Activated naive CD4-positive, alpha-beta T cell (primary cell): ENCODE measurements at regions not wholly inside any gene's neighbourhood (a gene's known extent, or its start where the extent isn't known, plus 50 kb on each side); places are given as distances from the start of the nearest gene placed in this dataset.
"Not testable (repeated sequence)": the region's sequence is repeated elsewhere in the genome, so short reads cannot be mapped to it uniquely, and the experiment has no call there.

ENCODE experiments used
- DNase-seq, 4 experiments: peaks; one replicate each; lab custom pipeline; 2025; lab: John Stamatoyannopoulos, UW

DNA sequence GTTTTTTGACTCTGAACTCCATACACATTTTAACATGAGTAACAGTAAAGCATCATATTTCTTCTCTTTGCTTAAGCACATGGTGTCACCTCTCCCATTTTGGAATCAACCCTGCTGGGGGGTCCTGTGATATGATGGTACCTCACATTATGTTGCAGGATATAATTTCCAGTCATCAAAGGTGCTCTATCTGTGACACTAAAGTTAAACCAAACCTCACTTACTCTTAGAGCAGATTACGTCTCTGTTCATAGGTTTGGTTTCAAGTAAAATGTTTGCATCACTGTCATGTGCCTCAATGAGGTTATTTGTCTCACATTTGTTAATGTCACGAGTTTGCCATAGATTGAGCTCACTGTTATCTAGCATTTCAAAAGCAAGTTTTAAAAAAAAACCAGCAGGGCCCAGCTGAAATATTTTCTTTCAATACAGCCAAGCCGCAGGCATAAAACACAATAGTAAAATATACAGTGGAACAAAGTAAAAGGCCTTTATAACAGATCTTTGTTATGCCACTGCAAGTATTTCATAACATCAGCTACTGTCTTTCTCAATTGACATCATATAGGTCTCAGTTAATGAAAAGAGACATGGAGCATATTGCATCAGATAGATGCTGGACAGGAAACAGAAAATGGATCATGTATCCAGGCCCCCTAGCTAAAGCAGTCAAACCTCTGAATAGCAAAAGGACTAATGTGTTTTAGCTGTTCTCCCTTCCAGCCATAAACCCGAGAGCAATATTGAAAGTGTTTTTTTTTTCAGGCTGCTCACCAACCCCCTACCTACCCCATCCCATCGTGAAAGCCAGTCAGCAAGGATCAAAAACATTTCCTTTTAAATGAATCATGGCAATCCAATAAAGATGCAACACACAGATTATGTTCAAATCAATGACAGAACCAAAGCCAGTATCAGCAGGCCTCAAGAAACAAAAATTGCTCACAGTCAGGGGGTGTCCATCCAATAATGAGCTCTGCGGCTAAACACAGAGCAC lies 182.1 kb upstream of the ITGA1 start:
- no peak for DNase-seq

DNA sequence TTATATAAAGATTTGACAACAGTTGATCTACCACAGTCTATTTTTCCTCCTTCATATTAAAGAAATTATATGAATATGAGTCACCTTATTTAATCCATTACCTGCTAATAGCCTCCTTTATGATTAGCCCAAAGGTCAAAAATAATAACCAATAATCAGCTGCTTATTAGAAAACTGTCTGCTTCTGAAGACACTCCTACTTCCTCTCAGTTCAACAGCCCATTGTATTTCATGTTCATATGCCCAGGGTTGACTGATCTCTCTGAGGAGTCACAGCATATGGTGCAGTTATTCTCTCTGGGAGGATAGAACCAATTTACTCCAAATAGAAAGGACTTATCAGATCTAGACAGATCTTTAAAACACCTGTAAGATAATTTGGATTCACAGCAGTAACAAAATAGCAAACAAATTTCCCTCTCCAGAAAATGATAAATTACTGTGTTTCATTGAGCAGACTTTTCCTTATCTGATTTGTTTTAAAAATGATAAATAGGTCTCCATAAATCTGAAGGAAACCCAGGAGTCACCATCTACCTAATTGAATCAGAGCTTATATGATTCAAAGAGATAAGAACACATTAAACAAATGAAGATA lies 180.4 kb upstream of the ITGA1 start:
- DNase-seq, result no peak

DNA sequence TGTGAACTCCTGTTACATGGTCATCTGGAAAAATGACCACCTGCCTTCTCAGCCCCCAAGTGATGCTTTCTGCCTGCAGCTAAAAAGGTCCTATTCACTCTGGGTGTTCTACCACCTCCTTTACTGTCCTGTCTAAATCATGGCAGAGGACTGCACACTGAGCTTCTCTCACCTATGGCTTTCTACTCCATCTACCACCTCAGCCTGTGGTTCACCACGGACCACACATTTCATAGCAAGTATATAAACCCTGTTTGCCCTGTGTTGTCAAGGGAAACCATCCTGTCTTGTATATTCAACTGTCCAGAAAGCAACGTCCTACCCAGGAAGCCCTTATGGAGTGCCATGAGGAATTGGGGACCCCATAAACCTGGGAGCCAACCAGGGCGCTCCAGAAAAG lies 167.4 kb upstream of the ITGA1 start:
- DNase-seq, result no peak

DNA sequence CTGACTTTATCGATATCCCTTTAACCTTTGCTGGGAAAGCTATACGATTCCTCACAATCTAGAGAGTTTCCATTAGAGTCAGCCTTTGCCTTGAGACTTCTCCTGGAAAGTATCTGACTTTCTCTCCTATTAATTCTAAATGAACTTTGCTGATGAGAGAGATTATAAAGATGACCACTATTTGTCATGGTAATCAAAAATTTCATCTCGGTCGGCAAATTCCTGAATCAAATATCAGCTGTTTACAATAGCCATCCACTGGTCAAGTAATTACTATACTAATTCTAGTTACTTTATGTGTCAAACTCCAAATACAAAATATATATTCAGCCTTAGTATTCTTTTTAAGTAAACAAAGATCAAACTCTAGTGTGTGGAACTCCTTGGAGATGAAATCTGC lies 164.4 kb upstream of the ITGA1 start:
- DNase-seq, result no peak

DNA sequence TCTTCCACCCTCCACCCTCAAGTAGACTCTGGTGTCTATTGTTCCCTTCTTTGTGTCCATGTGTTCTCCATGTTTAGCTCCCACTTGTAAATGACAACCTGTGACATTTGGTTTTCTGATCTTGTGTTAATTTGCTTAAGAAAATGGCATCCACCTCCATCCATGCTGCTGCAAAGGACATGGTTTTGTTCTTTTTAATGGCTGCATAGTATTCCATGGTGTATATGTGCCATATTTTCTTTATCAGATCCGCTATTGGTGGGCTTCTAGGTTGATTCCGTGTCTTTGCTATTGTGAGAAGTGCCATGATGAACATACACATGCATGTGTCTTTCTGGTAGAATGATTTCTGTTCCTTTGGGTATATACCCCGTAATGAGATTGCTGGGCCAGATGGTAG lies 163.4 kb upstream of the ITGA1 start:
- no peak for DNase-seq

DNA sequence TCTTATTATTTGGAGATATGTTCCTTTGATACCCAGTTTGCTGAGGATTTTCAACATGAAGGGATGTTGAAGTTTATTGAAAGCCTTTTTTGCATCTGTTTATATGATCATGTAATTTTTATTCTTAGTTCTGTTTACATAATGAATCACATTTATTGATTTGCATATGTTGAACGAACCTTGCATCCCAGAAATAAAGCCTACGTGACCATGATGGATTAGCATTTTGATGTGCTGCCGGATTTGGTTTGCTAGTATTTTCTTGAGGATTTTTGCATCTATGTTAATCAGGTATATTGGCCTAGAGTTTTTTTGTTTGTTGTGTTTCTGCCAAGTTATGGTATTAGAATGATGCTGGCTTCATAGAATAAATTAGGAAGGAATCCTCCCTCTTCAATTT lies 161.4 kb upstream of the ITGA1 start:
- no peak for DNase-seq

DNA sequence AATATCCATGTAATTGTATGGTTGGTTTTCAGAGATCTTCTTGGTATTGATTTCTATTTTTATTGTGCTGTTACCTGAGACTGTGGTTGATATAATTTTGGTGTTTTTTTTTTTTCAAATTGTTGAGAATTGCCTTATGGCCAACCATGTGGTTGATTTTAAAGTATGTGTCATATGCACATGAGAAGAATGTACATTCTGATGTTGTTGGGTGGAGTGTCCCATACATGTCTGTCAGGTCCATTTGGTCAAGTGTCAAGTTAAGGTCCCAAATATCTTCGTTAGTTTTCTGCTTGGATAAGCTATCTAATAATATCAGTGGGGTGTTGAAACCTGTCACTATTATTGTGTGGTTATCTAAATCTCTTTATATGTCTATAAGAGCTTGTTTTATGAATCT lies 160.0 kb upstream of the ITGA1 start:
- no peak for DNase-seq

DNA sequence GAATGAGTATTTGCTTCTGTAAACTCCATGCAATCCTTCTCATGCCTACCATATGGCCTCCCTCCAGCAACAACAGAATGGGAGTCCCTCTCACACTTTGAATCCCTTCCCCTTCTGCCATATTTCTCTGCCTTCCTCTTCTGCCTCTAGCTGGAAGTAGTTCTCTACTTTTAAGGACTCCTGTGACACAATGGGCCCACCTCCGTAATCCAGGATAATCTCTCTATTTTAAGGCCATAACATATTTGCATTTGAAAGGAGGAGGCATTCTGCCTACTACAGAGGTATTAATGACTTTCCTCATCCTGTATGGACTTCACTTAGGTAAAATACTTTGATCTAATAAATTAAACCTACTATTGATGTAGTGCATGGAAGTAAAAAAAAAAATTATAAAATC lies 155.4 kb upstream of the ITGA1 start:
- no peak for DNase-seq

DNA sequence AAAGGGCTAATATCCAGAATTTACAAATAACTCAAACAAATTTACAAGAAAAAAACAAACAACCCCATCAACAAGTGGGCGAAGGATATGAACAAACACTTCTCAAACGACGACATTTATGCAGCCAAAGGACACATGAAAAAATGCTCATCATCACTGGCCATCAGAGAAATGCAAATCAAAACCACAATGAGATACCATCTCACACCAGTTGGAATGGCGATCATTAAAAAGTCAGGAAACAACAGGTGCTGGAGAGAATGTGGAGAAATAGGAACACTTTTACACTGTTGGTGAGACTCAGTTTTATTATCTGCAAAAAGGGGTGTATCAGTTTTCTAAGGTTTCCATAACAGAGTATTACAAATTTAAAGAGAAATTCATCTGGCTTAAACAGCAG lies 153.5 kb upstream of the ITGA1 start:
- not testable (repeated sequence) for DNase-seq

DNA sequence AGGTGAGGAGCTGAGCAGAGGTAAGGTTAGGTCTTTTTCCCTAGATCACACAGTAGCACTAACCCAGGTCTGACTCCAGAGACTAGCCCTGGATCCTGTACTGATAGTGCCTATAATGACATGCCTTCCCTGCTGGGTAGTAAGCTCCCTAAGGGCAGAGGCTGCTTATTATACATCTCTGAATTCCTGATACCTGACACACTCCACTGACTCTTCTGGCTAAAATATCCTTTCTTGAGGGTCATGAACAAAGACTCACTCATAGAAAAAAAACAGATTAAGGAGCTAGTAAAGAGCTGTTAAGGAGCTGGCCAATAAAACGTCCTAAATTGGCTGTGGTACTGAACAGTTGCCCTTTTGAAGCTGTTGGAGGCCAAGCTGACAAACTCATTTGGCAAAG lies 149.0 kb upstream of the ITGA1 start:
- DNase-seq, result no peak

DNA sequence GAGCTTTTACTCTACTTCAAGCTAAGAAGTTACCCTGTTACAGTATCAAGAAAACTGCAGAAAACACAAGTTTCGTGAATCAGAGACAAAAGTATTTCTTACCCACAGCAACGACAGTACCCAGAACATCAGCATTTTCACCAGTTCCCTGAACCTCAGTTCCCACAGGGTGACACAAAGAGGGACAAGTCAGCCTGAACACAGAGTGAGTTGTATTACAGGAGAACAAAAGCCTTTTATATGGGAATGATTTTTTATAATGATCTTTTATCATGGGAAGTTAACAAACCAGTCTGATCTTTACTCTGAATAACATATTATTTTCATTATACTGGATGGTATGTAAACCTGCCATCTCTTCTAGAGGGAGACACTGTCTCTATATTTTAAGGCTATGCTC lies 139.0 kb upstream of the ITGA1 start:
- DNase-seq, result no peak

DNA sequence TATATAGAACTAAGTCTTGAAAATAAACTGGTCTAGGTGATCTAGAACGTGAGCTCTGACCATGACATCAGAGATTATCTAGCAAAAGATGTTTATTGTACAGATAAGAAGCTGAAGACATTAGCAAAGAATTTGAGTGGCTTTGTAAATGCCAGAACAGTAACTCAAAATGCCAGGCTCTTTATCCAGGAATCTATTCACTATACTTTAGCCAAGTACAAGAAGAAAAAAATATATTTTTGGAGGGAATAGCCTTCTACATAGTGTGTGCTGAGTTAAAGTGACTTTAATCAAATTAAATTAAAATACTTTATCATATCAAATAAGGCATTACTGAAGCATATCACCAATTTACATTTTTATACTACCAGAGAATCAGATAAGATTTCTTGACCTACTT lies 132.6 kb upstream of the ITGA1 start:
- DNase-seq, result no peak

DNA sequence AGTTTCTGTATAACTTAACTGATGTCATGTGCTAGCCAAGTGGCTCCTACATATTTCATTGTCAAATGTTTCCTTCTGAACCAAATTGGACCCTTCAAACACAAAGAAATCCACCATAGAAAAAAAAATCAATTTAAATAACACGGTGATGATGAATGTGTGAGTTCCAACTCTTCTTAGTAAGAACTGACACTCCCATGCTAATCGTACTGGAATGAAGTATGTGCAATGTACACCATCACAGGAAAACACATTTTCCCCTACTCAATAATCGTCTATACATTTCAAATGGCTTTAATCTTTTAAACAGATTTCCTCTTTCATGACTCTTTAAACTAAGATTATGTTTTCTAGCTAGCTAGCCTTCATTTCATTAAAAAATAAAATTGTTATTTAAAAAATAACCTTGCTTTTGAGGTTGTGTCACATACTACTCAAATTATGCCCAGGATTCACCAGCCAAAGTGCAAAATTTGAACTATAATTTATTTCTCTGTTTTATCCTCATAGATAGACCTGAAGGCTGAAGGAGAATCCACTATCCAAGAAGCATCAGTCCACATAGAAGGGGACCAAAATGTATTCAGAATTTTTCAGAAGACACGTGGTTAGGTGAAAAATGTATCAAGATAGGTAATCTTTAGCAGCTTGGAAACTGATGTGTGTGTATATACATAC lies 131.0 kb upstream of the ITGA1 start:
- no peak for DNase-seq

DNA sequence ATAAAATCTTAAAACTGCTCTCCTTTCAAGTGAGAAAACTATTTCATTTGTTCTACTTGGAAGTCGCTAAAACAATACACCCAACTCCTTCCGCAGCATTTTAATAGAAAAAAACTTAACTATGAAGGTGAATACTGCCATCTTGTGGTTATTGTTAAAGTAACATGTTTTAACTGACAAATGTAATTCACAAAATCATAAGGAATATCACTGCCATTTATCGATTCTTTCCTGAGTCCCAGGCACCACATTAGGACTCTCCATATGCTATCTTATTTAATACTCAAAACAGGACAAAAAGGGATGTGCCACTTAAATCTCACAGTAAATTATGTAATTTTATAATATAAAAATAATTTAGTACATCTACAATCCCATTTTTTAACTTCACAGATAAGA lies 130.5 kb upstream of the ITGA1 start:
- DNase-seq, result no peak

DNA sequence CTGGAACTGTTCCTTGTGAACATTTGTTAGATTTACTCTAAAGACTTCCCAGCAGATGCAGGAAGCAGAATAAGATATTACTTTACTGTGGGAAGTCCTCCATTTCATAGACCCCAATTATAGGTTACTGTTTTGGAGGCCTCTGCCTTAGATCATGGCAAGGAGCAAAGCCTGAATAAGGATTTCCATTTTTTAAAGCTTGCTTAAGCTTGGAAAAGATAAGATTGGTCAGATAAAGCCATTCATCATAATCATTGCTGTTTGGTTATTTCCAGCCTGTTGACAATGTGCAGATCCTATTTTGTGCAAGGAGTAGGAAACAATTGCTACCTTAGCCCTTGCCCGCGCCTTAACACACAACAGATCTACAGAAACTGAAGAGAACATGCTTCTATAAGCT lies 129.5 kb upstream of the ITGA1 start:
- DNase-seq, result no peak

DNA sequence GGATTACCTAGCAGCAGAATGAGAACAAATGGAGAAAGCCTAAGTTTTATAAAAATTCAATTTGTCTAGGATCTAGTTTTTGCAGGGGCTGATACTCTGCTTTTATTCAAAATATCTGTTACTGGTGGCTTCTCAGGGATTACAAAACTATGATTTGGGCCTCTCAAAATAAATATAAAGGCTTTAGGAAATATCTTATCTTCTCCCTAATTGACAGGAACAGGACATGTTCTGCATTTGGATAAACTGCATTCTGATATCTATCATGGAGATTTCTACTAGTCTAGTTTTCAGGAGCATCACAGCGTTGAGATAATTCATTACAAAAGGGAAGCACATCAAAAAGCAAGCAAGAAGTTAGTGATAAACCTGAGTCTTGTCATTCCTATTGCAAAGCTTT lies 127.1 kb upstream of the ITGA1 start:
- no peak for DNase-seq

DNA sequence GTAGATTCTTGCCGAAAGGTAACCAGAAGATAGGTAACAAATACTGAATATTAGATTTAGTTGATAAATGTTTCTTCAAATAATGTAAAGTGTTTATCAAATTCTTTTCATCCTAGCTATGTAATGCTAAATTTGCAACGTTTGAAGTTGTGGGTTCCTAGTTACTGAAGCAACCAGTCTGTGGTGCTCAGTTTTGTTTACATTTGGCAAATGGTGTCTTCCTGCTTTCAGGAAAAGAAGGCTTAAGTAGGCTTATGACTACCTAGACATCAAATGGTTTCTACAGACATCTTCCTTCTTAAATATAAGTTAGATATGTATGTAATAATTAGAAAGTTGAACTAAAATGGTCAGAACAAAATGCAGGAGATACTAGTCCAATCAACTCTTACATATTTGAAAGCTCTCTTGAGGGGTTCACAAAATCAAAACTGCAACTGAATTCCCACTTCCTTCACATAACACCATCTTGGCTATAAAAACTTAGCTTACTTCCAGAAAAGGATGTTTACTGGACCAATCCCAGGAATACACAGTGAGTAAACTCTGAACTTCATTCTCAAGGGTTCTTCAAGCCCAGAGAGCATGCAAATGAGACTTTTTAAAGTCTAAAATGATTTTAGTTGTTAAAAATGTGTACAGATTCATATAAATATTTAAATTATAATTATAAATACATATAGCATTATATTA lies 125.7 kb upstream of the ITGA1 start:
- no peak for DNase-seq

DNA sequence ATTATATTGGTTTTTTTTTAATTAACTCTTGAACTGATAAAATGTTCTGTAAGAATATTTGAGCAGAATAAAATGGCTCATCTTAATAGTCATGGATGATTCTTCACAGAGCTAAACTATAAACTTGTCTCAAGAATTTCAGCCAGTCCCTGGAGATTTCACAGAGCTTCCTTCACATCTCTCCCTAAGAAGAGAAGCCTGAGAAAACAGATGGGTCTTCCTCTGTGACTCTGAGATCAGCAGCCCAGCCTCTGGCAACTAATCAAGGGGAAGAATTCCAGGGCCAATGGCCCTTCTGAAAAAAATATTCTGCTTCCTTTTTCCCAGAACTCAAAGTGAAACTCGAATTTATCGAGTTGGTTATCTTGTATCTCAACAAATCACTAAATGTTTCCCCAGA lies 122.2 kb upstream of the ITGA1 start:
- no peak for DNase-seq

DNA sequence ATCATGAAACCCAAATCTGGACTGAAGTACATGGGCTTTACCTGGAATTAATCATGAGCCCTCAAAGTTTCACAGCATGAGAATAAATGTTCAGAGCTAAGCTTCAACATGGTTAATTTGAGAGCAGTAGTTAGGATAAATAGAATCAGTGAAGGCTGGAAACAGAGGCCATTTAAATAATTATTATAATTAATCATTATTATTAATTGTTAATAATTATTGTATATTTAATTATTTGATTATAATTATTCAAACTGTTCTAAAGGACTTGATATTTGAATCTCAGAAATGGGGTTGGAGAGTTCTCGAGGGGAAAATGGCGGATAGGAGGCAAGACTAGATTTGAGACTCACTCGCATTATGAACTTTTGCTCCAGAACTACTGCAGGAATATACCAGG lies 119.6 kb upstream of the ITGA1 start:
- no peak for DNase-seq

DNA sequence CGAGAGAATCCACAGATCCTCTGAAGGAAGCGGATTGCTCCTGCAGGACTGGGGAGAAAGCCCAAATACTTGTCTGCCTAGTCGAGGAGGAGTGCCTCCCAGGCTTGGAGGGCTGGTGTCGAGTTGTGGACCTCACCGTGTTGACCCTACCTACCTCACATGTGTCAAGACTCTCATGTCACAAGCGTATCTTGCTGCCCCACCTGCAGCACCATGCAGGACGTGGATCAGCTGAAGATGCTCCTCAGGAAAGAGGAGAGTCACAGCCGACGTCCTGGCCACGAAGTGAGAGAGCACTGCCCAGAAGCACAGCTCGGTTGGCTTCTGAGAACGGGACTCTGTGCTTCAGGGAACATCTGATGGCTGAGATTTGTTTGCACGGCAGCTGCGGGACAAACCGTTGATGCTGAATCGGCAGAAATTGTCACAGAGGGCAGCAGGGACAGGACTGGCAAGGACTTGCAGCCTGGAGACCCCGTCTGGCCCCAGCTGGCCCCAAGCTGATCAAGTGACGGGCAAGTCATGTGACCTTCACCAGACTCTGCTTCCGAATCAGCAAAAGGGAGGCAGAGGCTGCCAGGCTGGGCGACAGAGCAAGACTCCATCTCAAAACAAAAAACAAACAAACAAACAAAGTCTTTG lies 119.1 kb upstream of the ITGA1 start:
- DNase-seq, result no peak

DNA sequence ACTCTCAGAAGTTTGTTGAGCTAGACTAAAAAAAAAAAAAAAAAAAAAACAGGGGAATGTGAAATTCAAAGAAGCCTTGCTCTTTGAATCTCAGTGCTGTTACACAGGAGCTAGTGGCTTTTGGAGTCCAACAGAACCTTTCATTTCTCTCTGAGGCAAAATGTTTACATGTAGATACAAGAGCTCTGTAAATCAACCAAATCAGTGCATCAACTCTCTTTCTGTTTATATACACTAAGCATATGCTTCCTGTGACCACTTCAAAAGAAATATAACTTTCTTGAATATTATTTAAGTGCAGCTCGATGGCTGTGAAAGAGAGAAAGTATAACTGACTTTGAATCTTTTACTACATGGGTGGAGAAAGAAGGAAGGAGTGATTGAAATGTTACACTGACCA lies 115.3 kb upstream of the ITGA1 start:
- DNase-seq, result no peak

DNA sequence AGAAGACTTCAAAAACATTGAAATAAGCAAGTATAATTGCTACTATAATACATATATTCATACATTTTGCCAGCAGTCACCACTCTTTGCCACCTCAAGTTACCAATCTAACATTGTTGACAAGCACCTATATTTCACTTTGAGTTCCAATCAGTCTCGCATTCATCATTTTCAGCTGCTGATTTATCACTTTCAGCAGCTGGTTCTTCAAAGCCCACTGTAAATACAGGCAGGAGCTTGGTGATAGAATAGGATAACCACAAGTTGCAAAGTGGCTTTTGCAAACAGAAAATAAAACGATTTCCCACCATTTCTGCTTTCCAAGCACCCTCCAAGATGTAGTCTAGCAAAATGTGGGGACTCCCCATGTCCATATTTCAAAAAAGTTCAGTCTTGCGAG lies 114.2 kb upstream of the ITGA1 start:
- no peak for DNase-seq
